ENCODE measurements at regions not wholly inside any gene's neighbourhood (a gene's known extent, or its start where the extent isn't known, plus 50 kb on each side); places are given as distances from the start of the nearest gene placed in this dataset.

- Histone ChIP-seq H3K36me3 (ENCODE audit: control insufficient read depth, insufficient read depth, low read length) (no peaks in the 10 kb centered on the region), H3K4me1 (ENCODE audit: control insufficient read depth, insufficient read depth, low read length, poor library complexity, severe bottlenecking) (no peaks in the 10 kb centered on the region), H3K27ac (ENCODE audit: low read depth, low read length, severe bottlenecking) (no peak overlapping the region), H3K9me3 (ENCODE audit: control insufficient read depth, low read length) (no peaks in the 10 kb centered on the region), H3K4me3 (ENCODE audit: extremely low read depth, insufficient read depth, low read length, poor library complexity, severe bottlenecking) (no peak overlapping the region)
- 67% methylated on average over 1 of the region's 8 CpGs; no CpG with 5 or more reads in 1 of the 2 experiments for WGBS, 2 experiments (ENCODE audit: insufficient coverage in 2 of 2)
Measured at GRCh38 chrX:40508560-40508959, 72.2 kb upstream of the ATP6AP2 start.

GRCh38 chrX:40506201-40506985, 74.4 kb upstream of the ATP6AP2 start:
- H3K36me3 ChIP-seq (ENCODE audit: control insufficient read depth, insufficient read depth, low read length): no peaks in the 10 kb centered on the region
- H3K9me3 ChIP-seq (ENCODE audit: control insufficient read depth, low read length): no peaks in the 10 kb centered on the region
- WGBS, 2 experiments (ENCODE audit: insufficient coverage in 2 of 2): 83 to 96% methylated on average over 2 to 3 of the region's 7 CpGs

DNA sequence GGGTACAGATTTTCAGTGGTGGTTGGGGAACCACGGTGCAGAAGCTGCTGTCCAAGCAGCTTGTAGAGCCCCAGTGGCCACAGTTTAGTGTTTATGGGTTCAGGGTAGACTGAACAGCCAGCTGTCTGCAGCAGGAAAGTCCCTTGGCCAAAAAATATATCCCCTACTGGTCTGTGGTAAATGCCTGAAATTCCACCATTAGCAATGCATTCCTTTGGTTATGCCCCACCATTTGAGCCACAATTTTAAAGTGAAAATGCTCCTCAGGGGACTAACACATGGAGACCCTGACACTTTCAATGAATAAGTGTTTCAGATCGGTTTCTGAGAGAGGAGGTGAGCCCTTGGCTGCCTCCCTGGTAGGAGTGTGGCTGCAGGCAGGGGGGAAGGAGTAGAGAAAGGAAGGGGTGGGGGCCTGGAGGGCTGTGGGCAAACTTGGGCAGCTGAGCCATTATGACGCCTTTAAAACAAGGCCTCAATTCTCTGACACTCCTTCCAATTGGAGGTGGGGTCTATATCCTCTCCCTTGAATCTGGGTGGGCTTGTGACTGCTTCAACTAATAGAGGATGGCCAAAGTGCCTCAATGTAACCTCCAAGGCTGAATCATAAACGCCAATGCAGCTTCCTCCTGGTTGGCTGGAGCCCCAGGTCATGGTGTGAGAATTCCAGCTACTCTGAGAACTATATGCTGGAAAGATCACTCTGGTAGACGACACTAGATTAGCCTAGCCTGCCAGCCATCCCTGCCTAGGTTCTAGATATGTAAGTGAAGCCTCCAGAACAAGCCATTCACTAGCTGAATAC, 75.8 kb upstream of the ATP6AP2 start:
- 42% methylated on average over 3 of the region's 5 CpGs; no CpG with 5 or more reads in 1 of the 2 experiments for WGBS, 2 experiments (ENCODE audit: insufficient coverage in 2 of 2)
- Histone ChIP-seq H3K36me3 (ENCODE audit: control insufficient read depth, insufficient read depth, low read length) (no peaks in the 10 kb centered on the region), H3K4me1 (ENCODE audit: control insufficient read depth, insufficient read depth, low read length, poor library complexity, severe bottlenecking) (no peaks in the 10 kb centered on the region), H3K4me3 (ENCODE audit: extremely low read depth, insufficient read depth, low read length, poor library complexity, severe bottlenecking) (no peak overlapping the region), H3K9me3 (ENCODE audit: control insufficient read depth, low read length) (no peaks in the 10 kb centered on the region), H3K27ac (ENCODE audit: low read depth, low read length, severe bottlenecking) (peak overlapping the region; percentile 41)

More at GRCh38 chrX:40506201-40506985, 74.4 kb upstream of the ATP6AP2 start:
- H3K27ac ChIP-seq (ENCODE audit: low read depth, low read length, severe bottlenecking): no peak overlapping the region
- H3K4me3 ChIP-seq (ENCODE audit: extremely low read depth, insufficient read depth, low read length, poor library complexity, severe bottlenecking): no peak overlapping the region
- no peaks in the 10 kb centered on the region for H3K4me1 ChIP-seq (ENCODE audit: control insufficient read depth, insufficient read depth, low read length, poor library complexity, severe bottlenecking)

- Histone ChIP-seq H3K4me3 (ENCODE audit: extremely low read depth, insufficient read depth, low read length, poor library complexity, severe bottlenecking) (no peak overlapping the region), H3K27ac (ENCODE audit: low read depth, low read length, severe bottlenecking) (no peak overlapping the region), H3K9me3 (ENCODE audit: control insufficient read depth, low read length) (no peaks in the 10 kb centered on the region), H3K36me3 (ENCODE audit: control insufficient read depth, insufficient read depth, low read length) (no peaks in the 10 kb centered on the region), H3K4me1 (ENCODE audit: control insufficient read depth, insufficient read depth, low read length, poor library complexity, severe bottlenecking) (no peaks in the 10 kb centered on the region)
- no CpG with 5 or more reads among the region's 3 CpGs for WGBS, 2 experiments (ENCODE audit: insufficient coverage in 2 of 2)
Measured at GRCh38 chrX:40503094-40503493, 77.7 kb upstream of the ATP6AP2 start.

DNA sequence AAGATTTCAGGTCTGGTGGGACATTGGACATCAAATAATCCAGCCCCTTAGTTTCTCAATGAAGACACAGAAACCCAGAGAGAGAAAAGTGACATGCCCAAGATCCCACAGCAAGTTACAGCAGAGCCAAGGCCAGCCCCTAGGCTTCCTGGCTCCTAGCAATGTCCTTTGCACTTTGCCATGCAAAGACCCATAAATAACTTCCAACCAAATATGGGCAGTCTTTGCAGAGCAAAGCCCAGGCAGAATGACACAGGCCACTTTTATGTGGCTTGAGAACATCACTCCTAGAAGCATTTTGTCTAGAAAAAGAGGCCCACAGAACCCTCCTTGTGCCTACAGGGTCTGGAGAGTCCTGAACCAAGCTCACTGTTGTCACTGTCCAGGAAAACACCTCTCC, 78.1 kb upstream of the ATP6AP2 start:
- no peaks in the 10 kb centered on the region for H3K4me1 ChIP-seq (ENCODE audit: control insufficient read depth, insufficient read depth, low read length, poor library complexity, severe bottlenecking)
- no peaks in the 10 kb centered on the region for H3K36me3 ChIP-seq (ENCODE audit: control insufficient read depth, insufficient read depth, low read length)
- no peak overlapping the region for H3K27ac ChIP-seq (ENCODE audit: low read depth, low read length, severe bottlenecking)
- no peaks in the 10 kb centered on the region for H3K9me3 ChIP-seq (ENCODE audit: control insufficient read depth, low read length)
- H3K4me3 ChIP-seq (ENCODE audit: extremely low read depth, insufficient read depth, low read length, poor library complexity, severe bottlenecking): no peak overlapping the region

DNA sequence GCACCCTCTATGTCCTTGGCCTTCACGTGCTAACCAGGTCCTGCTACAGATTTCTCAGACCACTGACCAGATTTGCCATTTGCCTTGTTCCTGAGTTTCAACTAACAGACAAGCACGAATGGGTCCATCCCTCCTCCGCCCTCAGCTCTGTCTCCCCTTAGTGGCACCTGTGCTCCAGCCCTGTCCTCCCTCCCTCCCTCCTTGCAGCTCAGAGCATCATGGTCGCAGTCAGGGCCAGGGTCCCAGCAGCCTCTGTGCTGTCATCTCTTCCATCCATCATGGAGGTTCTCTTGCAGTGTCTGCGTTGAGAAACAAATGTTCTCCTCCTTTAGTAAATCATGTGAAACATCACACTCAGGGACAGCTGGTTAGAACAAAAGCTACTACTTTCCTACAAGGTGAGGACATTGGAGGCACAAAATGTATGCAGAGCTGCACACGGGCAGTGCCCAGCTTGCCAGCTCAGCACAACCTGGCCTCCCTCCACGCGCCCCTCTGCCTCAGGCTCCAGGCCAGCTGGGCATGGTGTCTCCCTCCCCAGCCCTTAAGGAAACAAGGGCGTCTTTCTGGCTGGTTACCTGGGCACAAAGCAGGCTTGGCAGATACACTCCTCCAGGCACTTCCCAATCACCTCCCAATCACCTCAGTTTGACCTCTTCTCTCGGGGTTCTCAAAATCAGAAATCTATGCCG, 79.5 kb upstream of the ATP6AP2 start:
- Histone ChIP-seq H3K4me3 (ENCODE audit: extremely low read depth, insufficient read depth, low read length, poor library complexity, severe bottlenecking) (no peak overlapping the region), H3K4me1 (ENCODE audit: control insufficient read depth, insufficient read depth, low read length, poor library complexity, severe bottlenecking) (no peaks in the 10 kb centered on the region), H3K9me3 (ENCODE audit: control insufficient read depth, low read length) (no peaks in the 10 kb centered on the region), H3K27ac (ENCODE audit: low read depth, low read length, severe bottlenecking) (no peak overlapping the region), H3K36me3 (ENCODE audit: control insufficient read depth, insufficient read depth, low read length) (no peaks in the 10 kb centered on the region)
- 86 to 89% methylated on average over 4 to 6 of the region's 11 CpGs for WGBS, 2 experiments (ENCODE audit: insufficient coverage in 2 of 2)

- WGBS, 2 experiments (ENCODE audit: insufficient coverage in 2 of 2): 71 to 92% methylated on average over 1 to 2 of the region's 4 CpGs
Measured at GRCh38 chrX:40496728-40497127, 84.0 kb upstream of the ATP6AP2 start.

DNA sequence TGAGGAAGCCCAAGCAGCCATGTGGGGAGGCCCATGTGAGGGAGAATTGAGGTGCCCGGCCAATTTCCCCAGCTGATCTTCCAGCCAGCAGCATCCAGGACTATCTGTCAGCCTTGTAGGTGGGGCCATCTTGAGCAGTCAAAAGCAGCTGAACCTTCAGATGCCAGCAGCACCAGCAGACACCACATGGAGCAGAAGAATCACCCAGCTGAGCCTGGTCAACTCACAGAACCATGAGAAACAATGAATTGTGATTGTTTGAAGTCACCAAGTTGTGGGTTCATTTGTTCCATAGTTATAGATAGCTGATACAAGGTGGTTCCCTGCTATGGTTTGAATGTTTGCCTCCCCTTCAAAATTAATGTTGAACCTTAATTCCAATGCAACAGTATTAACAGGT, 85.1 kb upstream of the ATP6AP2 start:
- WGBS, 2 experiments (ENCODE audit: insufficient coverage in 2 of 2): no CpG with 5 or more reads among the region's 1 CpG
- Histone ChIP-seq H3K27ac (ENCODE audit: low read depth, low read length, severe bottlenecking) (no peak overlapping the region), H3K9me3 (ENCODE audit: control insufficient read depth, low read length) (no peaks in the 10 kb centered on the region)

More at GRCh38 chrX:40496728-40497127, 84.0 kb upstream of the ATP6AP2 start:
- H3K4me1 ChIP-seq (ENCODE audit: control insufficient read depth, insufficient read depth, low read length, poor library complexity, severe bottlenecking): no peaks in the 10 kb centered on the region
- H3K36me3 ChIP-seq (ENCODE audit: control insufficient read depth, insufficient read depth, low read length): no peaks in the 10 kb centered on the region
- H3K27ac ChIP-seq (ENCODE audit: low read depth, low read length, severe bottlenecking): no peak overlapping the region
- no peaks in the 10 kb centered on the region for H3K9me3 ChIP-seq (ENCODE audit: control insufficient read depth, low read length)
- H3K4me3 ChIP-seq (ENCODE audit: extremely low read depth, insufficient read depth, low read length, poor library complexity, severe bottlenecking): no peak overlapping the region

DNA sequence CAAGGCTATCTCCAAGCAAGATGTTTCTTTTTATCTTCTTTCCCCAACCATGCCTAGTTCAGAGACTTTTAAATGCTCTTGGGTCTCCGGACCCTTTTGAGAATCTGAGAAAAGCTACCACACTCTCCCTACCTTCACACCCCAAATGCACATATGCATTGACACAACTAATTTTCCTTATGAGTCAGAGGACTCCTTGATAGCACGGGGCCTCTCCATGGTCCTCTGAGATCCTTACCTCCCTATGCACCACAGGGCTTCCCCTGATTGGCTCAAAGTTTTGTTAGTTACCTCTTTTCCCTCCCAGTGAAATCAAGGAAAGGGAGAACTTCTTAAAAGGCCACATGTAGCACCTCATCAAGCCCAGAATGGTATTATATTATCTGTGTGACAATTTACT, 86.8 kb upstream of the ATP6AP2 start:
- 17 to 71% methylated on average over 1 of the region's 2 CpGs for WGBS, 2 experiments (ENCODE audit: insufficient coverage in 2 of 2)
- Histone ChIP-seq H3K27ac (ENCODE audit: low read depth, low read length, severe bottlenecking) (no peak overlapping the region), H3K36me3 (ENCODE audit: control insufficient read depth, insufficient read depth, low read length) (no peaks in the 10 kb centered on the region), H3K4me3 (ENCODE audit: extremely low read depth, insufficient read depth, low read length, poor library complexity, severe bottlenecking) (no peak overlapping the region), H3K9me3 (ENCODE audit: control insufficient read depth, low read length) (no peaks in the 10 kb centered on the region), H3K4me1 (ENCODE audit: control insufficient read depth, insufficient read depth, low read length, poor library complexity, severe bottlenecking) (no peaks in the 10 kb centered on the region)

More for the DNA sequence above, 85.1 kb upstream of the ATP6AP2 start:
- no peak overlapping the region for H3K4me3 ChIP-seq (ENCODE audit: extremely low read depth, insufficient read depth, low read length, poor library complexity, severe bottlenecking)
- no peaks in the 10 kb centered on the region for H3K36me3 ChIP-seq (ENCODE audit: control insufficient read depth, insufficient read depth, low read length)
- H3K4me1 ChIP-seq (ENCODE audit: control insufficient read depth, insufficient read depth, low read length, poor library complexity, severe bottlenecking): no peaks in the 10 kb centered on the region

DNA sequence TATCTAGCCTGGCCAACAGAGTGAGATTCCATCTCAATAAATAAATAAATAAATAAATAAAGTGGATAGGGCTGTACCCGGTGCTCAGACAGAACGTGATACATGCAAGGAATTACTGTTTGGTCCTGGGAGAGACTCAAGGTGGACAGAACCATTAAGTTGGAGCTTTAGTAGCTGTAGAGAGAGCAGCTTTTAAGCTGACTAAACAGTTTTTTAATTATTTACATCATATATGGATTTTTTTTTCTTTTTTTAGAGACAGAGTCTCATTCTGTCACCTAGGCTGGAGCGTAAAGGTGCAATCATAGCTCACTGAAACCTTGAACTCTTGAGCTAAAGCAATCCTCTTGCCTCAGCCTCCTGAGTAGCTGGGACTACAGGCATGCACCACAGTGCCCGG, 92.5 kb upstream of the ATP6AP2 start:
- Histone ChIP-seq H3K36me3 (ENCODE audit: control insufficient read depth, insufficient read depth, low read length) (no peaks in the 10 kb centered on the region), H3K27ac (ENCODE audit: low read depth, low read length, severe bottlenecking) (no peak overlapping the region), H3K9me3 (ENCODE audit: control insufficient read depth, low read length) (no peaks in the 10 kb centered on the region), H3K4me1 (ENCODE audit: control insufficient read depth, insufficient read depth, low read length, poor library complexity, severe bottlenecking) (no peaks in the 10 kb centered on the region), H3K4me3 (ENCODE audit: extremely low read depth, insufficient read depth, low read length, poor library complexity, severe bottlenecking) (no peak overlapping the region)
- no CpG with 5 or more reads among the region's 4 CpGs for WGBS, 2 experiments (ENCODE audit: insufficient coverage in 2 of 2)
